ENCODE measurements at regions not wholly inside any gene's neighbourhood (a gene's known extent, or its start where the extent isn't known, plus 50 kb on each side); places are given as distances from the start of the nearest gene placed in this dataset.

DNA sequence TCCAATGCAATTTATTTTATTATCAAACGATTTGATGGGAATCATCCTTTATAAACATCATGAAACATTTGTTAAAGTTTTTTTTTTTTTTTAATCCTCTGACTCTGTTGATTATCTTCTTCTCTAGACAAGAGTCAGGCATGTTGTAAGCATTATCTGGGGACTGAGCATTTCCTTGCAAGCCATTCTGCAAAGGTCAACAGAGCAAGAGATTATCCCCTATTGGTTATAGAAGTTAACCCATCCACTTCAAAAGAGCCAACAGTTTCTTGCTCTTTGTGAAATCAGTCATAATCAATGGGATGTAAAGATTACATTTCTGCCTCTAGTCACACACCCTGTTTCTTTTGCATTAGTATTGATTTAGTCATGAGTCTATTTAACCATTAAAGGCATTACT is 368.8 kb upstream of the ADGRL4 start:
- TF ChIP-seq, protein P1, sequence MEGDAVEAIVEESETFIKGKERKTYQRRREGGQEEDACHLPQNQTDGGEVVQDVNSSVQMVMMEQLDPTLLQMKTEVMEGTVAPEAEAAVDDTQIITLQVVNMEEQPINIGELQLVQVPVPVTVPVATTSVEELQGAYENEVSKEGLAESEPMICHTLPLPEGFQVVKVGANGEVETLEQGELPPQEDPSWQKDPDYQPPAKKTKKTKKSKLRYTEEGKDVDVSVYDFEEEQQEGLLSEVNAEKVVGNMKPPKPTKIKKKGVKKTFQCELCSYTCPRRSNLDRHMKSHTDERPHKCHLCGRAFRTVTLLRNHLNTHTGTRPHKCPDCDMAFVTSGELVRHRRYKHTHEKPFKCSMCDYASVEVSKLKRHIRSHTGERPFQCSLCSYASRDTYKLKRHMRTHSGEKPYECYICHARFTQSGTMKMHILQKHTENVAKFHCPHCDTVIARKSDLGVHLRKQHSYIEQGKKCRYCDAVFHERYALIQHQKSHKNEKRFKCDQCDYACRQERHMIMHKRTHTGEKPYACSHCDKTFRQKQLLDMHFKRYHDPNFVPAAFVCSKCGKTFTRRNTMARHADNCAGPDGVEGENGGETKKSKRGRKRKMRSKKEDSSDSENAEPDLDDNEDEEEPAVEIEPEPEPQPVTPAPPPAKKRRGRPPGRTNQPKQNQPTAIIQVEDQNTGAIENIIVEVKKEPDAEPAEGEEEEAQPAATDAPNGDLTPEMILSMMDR (IDR thresholded peaks at IDR 0.05; ENCODE audit: insufficient read depth, low read length), result no peak
- TF ChIP-seq, protein P2, sequence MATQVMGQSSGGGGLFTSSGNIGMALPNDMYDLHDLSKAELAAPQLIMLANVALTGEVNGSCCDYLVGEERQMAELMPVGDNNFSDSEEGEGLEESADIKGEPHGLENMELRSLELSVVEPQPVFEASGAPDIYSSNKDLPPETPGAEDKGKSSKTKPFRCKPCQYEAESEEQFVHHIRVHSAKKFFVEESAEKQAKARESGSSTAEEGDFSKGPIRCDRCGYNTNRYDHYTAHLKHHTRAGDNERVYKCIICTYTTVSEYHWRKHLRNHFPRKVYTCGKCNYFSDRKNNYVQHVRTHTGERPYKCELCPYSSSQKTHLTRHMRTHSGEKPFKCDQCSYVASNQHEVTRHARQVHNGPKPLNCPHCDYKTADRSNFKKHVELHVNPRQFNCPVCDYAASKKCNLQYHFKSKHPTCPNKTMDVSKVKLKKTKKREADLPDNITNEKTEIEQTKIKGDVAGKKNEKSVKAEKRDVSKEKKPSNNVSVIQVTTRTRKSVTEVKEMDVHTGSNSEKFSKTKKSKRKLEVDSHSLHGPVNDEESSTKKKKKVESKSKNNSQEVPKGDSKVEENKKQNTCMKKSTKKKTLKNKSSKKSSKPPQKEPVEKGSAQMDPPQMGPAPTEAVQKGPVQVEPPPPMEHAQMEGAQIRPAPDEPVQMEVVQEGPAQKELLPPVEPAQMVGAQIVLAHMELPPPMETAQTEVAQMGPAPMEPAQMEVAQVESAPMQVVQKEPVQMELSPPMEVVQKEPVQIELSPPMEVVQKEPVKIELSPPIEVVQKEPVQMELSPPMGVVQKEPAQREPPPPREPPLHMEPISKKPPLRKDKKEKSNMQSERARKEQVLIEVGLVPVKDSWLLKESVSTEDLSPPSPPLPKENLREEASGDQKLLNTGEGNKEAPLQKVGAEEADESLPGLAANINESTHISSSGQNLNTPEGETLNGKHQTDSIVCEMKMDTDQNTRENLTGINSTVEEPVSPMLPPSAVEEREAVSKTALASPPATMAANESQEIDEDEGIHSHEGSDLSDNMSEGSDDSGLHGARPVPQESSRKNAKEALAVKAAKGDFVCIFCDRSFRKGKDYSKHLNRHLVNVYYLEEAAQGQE (IDR thresholded peaks at IDR 0.05; ENCODE audit: insufficient replicate concordance, low read depth), result no peak
- no peak for TF ChIP-seq POLR2AphosphoS5 (IDR thresholded peaks at IDR 0.05; ENCODE audit: low read depth)
- no peak for TF ChIP-seq GABPA (IDR thresholded peaks at IDR 0.05; ENCODE audit: low read depth)
- no peak for TF ChIP-seq SPI1 (IDR thresholded peaks at IDR 0.05; ENCODE audit: borderline replicate concordance, low read depth)
- no peak overlapping the region for H3K27ac ChIP-seq (replicated peaks)
- H3K4me3 ChIP-seq (replicated peaks; ENCODE audit: insufficient read depth, low read length), result no peak overlapping the region
- no peak for DNase-seq (ENCODE audit: low read depth in 1 of 2, low spot score in 1 of 2)
- no peaks in the 10 kb centered on the region for H3K27me3 ChIP-seq (ENCODE audit: insufficient read depth, poor library complexity, severe bottlenecking)

DNA sequence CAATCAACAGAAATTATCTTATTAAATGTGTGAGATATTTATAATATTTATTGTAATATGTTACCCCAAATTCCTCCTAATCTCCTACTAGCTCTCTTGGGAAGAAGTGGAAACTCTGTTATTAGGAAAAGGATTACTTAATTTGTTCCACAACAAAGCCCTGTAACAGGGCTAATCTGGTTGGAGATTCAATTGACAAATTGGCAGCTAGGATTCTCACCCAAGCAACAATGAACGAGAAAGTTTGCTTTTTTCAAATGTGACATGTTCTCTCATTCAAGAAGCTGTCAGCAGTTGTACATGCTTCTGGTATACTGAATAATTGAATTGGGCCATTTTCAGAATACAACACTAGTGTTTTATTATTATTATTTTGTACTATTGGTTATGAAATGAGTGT is 367.9 kb upstream of the ADGRL4 start:
- TF ChIP-seq, protein P1 (IDR thresholded peaks at IDR 0.05; ENCODE audit: insufficient read depth, low read length), result no peak
- TF ChIP-seq SPI1 (IDR thresholded peaks at IDR 0.05; ENCODE audit: borderline replicate concordance, low read depth) (no peak), GABPA (IDR thresholded peaks at IDR 0.05; ENCODE audit: low read depth) (no peak), POLR2AphosphoS5 (IDR thresholded peaks at IDR 0.05; ENCODE audit: low read depth) (no peak)
- TF ChIP-seq, protein P2 (IDR thresholded peaks at IDR 0.05; ENCODE audit: insufficient replicate concordance, low read depth), result no peak
- H3K4me3 ChIP-seq (replicated peaks; ENCODE audit: insufficient read depth, low read length), result no peak overlapping the region
- DNase-seq (ENCODE audit: low read depth in 1 of 2, low spot score in 1 of 2), result no peak
- no peaks in the 10 kb centered on the region for H3K27me3 ChIP-seq (ENCODE audit: insufficient read depth, poor library complexity, severe bottlenecking)
- H3K27ac ChIP-seq (replicated peaks), result no peak overlapping the region

DNA sequence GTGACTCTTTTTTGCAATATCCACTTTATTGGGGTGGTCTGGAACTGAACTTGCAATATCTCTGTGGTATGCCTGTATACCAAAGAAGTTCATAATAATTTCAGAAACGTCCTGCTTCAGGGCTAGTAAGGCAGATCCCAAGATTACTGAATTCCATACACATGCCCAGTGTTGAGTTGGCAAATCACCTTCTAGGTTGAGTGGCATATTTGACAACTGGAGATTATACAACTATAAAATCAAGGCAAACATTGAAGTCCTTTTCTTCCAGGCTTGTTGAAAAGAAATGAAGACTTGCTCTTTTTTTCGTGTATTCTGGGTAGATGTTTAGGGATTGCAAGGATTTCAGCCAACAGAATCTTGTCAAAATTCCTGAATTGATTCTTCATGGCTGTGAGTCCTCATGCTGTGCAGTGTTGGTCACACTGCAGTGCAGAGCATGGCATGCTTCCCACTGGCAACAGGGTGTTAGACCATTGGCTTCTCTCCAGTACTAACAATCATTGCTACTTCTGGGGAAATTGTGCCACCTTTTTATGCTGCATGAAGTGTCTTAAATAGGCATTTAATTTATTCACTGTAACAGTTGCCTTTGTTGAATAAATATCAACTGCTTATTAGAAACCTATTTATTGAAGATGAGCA is 367.1 kb upstream of the ADGRL4 start:
- Histone ChIP-seq H3K4me3 (replicated peaks; ENCODE audit: insufficient read depth, low read length) (no peak overlapping the region), H3K27ac (replicated peaks) (no peak overlapping the region), H3K27me3 (ENCODE audit: insufficient read depth, poor library complexity, severe bottlenecking) (no peaks in the 10 kb centered on the region)
- DNase-seq (ENCODE audit: low read depth in 1 of 2, low spot score in 1 of 2), result no peak
- no peak for TF ChIP-seq GABPA (IDR thresholded peaks at IDR 0.05; ENCODE audit: low read depth)
- TF ChIP-seq, protein P1 (IDR thresholded peaks at IDR 0.05; ENCODE audit: insufficient read depth, low read length), result no peak
- no peak for TF ChIP-seq SPI1 (IDR thresholded peaks at IDR 0.05; ENCODE audit: borderline replicate concordance, low read depth)
- no peak for TF ChIP-seq POLR2AphosphoS5 (IDR thresholded peaks at IDR 0.05; ENCODE audit: low read depth)
- TF ChIP-seq, protein P2 (IDR thresholded peaks at IDR 0.05; ENCODE audit: insufficient replicate concordance, low read depth), result no peak
